Skeletal muscle satellite cell (primary cell): ENCODE measurements at regions not wholly inside any gene's neighbourhood (a gene's known extent, or its start where the extent isn't known, plus 50 kb on each side); places are given as distances from the start of the nearest gene placed in this dataset.
"Not testable (repeated sequence)": the region's sequence is repeated elsewhere in the genome, so short reads cannot be mapped to it uniquely, and the experiment has no call there.

Experiments used
- H3K27me3 ChIP-seq: 2 replicates; pipeline ENCODE4 v1.7.0; 2013; ENCODE audit warnings: low read length; ENCODE audit not compliant: control insufficient read depth, insufficient read depth
- H3K36me3 ChIP-seq: 2 replicates; pipeline ENCODE4 v1.7.0; 2013; ENCODE audit warnings: mild to moderate bottlenecking, control low read depth, low read length; ENCODE audit not compliant: insufficient read depth
- H3K4me1 ChIP-seq: 2 replicates; pipeline ENCODE4 v1.7.0; 2013; ENCODE audit warnings: low read length; ENCODE audit not compliant: control insufficient read depth, insufficient read depth
- H3K4me2 ChIP-seq: 2 replicates; pipeline ENCODE4 v1.7.0; 2013; ENCODE audit warnings: mild to moderate bottlenecking, low read length
- H3K4me3 ChIP-seq: 2 replicates; pipeline ENCODE4 v1.7.0; 2013; ENCODE audit warnings: low read length
- H3K9ac ChIP-seq: 2 replicates; pipeline ENCODE4 v1.7.0; 2013; ENCODE audit warnings: mild to moderate bottlenecking, low read depth, low read length, moderate library complexity
- H3K9me3 ChIP-seq: replicated peaks from 2 replicates; pipeline ENCODE4 v1.7.0; 2013; ENCODE audit warnings: mild to moderate bottlenecking, control low read depth, low read length

DNA sequence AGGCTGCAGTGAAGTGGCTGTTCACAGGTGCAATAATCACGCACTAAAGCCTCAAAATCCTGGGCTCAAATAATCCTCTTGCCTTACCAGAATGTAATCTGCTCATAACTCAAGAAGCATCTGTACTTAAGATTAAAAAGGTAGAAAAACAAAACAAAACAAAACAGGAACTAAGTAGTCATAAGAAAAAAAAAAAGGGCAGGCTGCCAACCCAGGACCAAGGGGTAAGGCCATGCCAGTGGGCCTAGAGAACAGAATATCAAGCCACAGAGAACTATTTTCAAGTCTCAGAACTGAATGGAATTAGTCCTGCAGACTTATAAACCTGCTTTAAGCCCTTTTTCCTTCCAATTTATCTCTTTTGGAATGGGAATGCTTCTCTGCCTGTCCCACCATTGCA, 64.8 kb upstream of the TBC1D3K start:
- H3K36me3 ChIP-seq: no peaks in the 10 kb centered on the region
- H3K27me3 ChIP-seq: peaks cover 10% of the 10 kb centered on the region
- H3K9me3 ChIP-seq: no peaks in the 10 kb centered on the region
- no peak overlapping the region for H3K4me2 ChIP-seq
- no peaks in the 10 kb centered on the region for H3K4me1 ChIP-seq
- no peak overlapping the region for H3K9ac ChIP-seq
- no peak overlapping the region for H3K4me3 ChIP-seq

- not testable (repeated sequence) for H3K4me1 ChIP-seq, H3K4me3 ChIP-seq, H3K4me2 ChIP-seq, H3K36me3 ChIP-seq, H3K9ac ChIP-seq, H3K9me3 ChIP-seq
- peaks cover 14% of the 10 kb centered on the region for H3K27me3 ChIP-seq
Measured at GRCh38 chr17:37858391-37858790, 65.8 kb upstream of the TBC1D3K start.

DNA sequence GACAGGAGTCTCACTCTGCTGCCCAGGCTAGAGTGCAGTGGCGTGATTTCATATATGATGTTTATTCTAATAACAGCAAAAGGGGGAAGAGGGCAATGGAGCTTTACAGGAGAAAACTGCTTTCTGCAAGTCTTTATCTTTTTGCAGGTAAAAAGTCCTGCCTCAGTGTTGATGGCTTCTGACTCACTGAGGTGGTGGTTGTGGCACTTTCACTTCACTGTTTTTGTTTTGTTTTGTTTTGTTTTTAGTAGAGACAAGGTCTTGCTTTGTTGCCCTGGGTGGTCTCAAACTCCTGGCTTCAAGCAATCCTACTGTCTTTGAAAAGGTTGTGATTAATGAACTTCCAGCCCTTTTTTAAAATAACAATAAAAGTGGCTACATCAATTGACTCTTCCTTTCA, 68.0 kb upstream of the TBC1D3K start:
- Histone ChIP-seq H3K4me3 (no peak overlapping the region), H3K9me3 (no peaks in the 10 kb centered on the region), H3K4me2 (no peak overlapping the region), H3K4me1 (no peaks in the 10 kb centered on the region), H3K27me3 (peaks cover 19% of the 10 kb centered on the region), H3K36me3 (no peaks in the 10 kb centered on the region), H3K9ac (no peak overlapping the region)

GRCh38 chr17:37849617-37849972, 74.6 kb upstream of the TBC1D3K start:
- Histone ChIP-seq H3K4me2 (no peak overlapping the region), H3K9ac (no peak overlapping the region), H3K27me3 (peaks cover 16% of the 10 kb centered on the region), H3K9me3 (no peaks in the 10 kb centered on the region), H3K36me3 (no peaks in the 10 kb centered on the region), H3K4me1 (no peaks in the 10 kb centered on the region), H3K4me3 (no peak overlapping the region)

DNA sequence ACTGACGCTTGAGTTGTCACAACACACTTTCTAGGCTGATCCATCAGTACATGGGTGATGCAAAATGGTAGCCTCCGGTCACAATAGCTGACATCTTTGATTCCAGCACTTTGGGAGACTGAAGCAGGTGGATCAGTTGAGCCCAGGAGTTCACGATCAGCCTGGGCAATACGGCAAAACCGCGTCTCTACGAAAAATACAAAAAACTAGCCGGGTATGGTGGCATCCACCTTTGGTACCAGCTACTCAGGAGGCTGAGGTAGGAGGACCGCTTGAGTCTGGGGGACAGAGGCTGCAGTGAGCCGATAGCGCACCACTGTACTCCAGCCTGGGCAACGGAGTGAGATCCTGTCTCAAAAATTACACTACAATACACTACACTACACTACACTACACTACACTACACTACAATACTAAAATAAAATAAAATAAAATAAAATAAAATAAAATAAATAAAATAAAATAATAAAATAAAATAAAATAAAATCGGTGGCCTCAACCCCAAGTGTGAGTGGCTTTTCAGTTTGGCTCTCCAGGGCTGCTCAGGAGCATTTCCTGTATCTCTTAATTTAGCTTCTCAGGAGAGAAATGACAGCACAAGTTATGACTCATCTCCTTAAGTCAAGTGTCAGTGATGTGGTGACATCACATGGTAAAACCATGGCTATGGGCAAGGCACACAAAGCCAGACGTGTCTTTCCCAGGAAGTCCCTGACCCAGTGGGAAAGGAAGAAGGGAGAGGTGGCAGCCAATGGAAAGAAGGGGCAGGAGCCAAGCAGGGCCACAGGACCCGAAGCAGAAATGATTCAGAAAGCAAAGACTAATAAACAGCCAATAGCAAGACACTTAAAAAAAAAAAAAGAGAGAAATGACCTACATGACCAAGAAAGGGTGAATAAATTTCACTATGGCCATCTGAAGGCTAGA, 75.3 kb upstream of the TBC1D3K start:
- H3K4me3 ChIP-seq: no peak overlapping the region
- H3K9me3 ChIP-seq: no peaks in the 10 kb centered on the region
- peaks cover 17% of the 10 kb centered on the region for H3K27me3 ChIP-seq
- no peak overlapping the region for H3K9ac ChIP-seq
- no peaks in the 10 kb centered on the region for H3K4me1 ChIP-seq
- no peaks in the 10 kb centered on the region for H3K36me3 ChIP-seq
- no peak overlapping the region for H3K4me2 ChIP-seq

GRCh38 chr17:37847811-37848331, 76.3 kb upstream of the TBC1D3K start:
- Histone ChIP-seq H3K36me3 (no peaks in the 10 kb centered on the region), H3K27me3 (peaks cover 20% of the 10 kb centered on the region), H3K4me3 (no peak overlapping the region), H3K9ac (no peak overlapping the region), H3K9me3 (no peaks in the 10 kb centered on the region), H3K4me1 (no peaks in the 10 kb centered on the region), H3K4me2 (no peak overlapping the region)

DNA sequence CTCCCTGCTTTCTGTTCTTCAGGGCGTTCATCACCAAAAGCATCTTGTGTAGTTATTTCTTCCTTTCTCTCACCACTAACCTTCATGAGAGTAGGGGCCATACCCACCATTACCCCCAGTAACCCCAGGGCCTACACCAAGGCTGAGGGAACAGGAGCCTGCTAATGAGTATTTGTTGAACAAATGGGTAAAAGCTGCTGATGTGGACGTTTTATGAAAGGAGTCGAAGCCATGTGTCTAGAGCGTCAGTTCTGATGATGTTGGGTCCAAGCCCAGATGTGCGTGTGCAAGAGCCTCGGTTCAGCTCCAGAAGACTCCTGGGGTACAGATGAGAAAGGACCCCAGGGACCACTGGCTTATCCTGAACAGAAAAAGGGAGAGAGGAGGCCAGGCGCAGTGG, 77.1 kb upstream of the TBC1D3K start:
- Histone ChIP-seq H3K9ac (no peak overlapping the region), H3K9me3 (no peaks in the 10 kb centered on the region), H3K4me1 (no peaks in the 10 kb centered on the region), H3K4me2 (no peak overlapping the region), H3K36me3 (no peaks in the 10 kb centered on the region), H3K4me3 (no peak overlapping the region), H3K27me3 (peaks cover 24% of the 10 kb centered on the region)

- no peak overlapping the region for H3K9ac ChIP-seq
- H3K9me3 ChIP-seq: no peaks in the 10 kb centered on the region
Measured at GRCh38 chr17:37844977-37845293, 79.3 kb upstream of the TBC1D3K start.

DNA sequence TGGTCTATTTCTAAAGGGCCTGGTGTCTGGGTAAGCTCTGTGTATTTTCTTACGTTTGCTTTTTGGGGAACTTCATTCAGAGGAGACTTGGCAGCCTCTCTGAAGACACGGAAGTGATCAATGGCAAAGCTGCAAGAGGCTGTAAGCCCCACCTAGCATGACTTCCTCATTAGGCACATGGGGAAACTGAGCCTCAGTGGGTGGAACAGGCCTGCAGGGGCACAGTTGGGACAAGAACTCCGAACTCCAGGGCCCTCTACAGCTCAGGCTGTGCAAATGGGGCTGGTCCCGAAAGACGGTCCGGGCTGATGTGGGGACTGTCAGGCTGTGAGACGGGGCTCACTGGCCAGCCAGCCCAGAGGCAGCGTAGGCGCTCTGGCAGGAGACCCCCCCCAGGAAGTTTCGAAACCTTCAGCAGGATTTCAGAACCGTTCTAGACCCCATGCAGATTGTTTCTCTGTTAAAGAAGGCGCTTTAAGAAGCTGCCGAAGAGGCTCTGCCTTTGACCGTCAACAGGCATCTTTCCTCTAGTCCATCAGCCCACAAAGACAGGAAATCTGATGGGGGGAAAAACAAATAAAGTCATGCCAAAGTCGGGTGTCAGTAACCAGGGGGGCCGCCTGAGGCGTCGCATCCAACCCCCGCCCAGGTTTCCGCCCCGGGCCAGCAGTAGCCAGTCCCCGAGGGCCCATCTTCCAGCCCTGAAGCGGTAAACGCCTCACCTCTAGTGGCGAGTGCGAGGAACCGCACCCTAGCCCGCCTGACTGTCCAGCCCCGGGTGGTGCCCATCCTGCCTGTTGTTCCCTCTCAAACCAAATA, 79.8 kb upstream of the TBC1D3K start:
- Histone ChIP-seq H3K9ac (no peak overlapping the region), H3K36me3 (no peaks in the 10 kb centered on the region), H3K4me3 (no peak overlapping the region), H3K27me3 (peaks cover 26% of the 10 kb centered on the region), H3K4me1 (no peaks in the 10 kb centered on the region), H3K4me2 (peak overlapping the region; percentile 67), H3K9me3 (no peaks in the 10 kb centered on the region)

More at GRCh38 chr17:37844977-37845293, 79.3 kb upstream of the TBC1D3K start:
- H3K4me2 ChIP-seq: peak overlapping the region; percentile 67
- peaks cover 25% of the 10 kb centered on the region for H3K27me3 ChIP-seq
- H3K4me1 ChIP-seq: no peaks in the 10 kb centered on the region
- H3K36me3 ChIP-seq: no peaks in the 10 kb centered on the region
- no peak overlapping the region for H3K4me3 ChIP-seq

- Histone ChIP-seq H3K36me3 (no peaks in the 10 kb centered on the region), H3K27me3 (peaks cover 40% of the 10 kb centered on the region), H3K4me1 (no peaks in the 10 kb centered on the region), H3K9me3 (no peaks in the 10 kb centered on the region), H3K4me3 (no peak overlapping the region), H3K9ac (no peak overlapping the region), H3K4me2 (no peak overlapping the region)
Measured at GRCh38 chr17:37842401-37842800, 81.8 kb upstream of the TBC1D3K start.

DNA sequence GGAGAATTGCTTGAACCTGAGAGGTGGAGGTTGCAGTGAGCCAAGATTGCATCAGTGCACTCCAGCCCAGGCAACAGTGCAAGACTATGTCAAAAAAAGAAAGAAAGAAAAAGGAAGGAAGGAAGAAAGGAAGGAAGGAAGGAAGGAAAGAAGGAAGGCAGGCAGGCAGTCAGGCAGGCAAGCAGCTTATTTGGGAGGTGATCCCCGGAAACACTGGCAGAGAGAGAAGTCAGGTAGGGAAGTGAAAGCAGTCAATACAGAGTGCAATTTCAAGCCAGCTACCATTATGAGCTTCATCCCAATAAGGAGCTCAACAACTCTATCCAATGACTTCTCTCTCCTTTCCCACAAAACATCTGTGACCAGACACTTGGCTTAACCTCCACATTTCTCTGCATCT, 83.0 kb upstream of the TBC1D3K start:
- peaks cover 48% of the 10 kb centered on the region for H3K27me3 ChIP-seq
- no peak overlapping the region for H3K9ac ChIP-seq
- H3K9me3 ChIP-seq: no peaks in the 10 kb centered on the region
- no peaks in the 10 kb centered on the region for H3K36me3 ChIP-seq
- H3K4me1 ChIP-seq: no peaks in the 10 kb centered on the region
- H3K4me2 ChIP-seq: no peak overlapping the region
- no peak overlapping the region for H3K4me3 ChIP-seq
